ENCODE measurements at regions not wholly inside any gene's neighbourhood (a gene's known extent, or its start where the extent isn't known, plus 50 kb on each side); places are given as distances from the start of the nearest gene placed in this dataset.

DNA sequence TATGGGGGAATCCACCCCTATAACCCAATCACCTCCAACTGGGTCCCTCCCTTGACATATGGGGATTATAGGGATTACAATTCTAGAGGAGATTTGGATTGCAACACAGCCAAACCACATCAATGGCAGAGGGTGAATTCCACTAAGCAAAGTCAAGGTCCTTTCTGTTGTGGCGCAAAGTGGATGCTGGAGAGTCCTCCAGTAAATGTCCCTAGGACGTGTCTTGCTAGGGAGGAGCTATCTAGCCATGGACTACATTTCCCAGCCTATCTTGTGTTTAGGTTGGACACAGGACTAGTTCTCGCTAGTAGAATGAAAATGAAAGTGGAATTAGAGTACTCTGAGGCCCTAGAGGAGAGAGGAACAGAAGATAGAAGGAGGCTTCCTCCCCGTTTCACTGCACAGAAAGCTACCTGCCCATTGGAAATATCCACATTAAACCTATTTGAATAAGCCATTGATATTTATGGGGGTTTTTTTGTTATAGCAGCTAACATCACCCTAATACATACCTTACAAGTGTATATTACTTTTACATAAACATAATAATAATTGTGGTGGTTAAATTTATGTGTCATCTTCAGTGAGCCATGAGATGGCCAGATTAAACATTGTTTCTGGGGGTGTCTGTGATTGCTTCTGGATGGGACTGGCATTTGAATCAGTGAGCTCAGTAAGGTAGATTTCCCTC is 56.7 kb upstream of the ERCC4 start:
- DNase-seq (ENCODE audit: low read depth in 2 of 2): no peak

GRCh38 chr16:13864689-13865088 is 55.3 kb upstream of the ERCC4 start:
- no peak for DNase-seq (ENCODE audit: low read depth in 2 of 2)

- peak; percentile 12 to 13 for DNase-seq (ENCODE audit: low read depth in 2 of 2)
Observed at GRCh38 chr16:13866073-13866472, 53.9 kb upstream of the ERCC4 start.

Measured in fibroblast of skin of left biceps (primary cell).